Kidney (tissue), 13 donors: ENCODE measurements at regions not wholly inside any gene's neighbourhood (a gene's known extent, or its start where the extent isn't known, plus 50 kb on each side); places are given as distances from the start of the nearest gene placed in this dataset.

Experiments
- DNase-seq, 5 donors: peaks; one replicate each; pipeline ENCODE4 v3.0.0-alpha.2; 2013 to 2020
- FAIRE-seq: peaks from 2 replicates; lab custom pipeline; 2012; peaks lifted over from hg19 to GRCh38; lab: Jason Lieb, UNC
- H3K27ac ChIP-seq, 2 donors: one replicate each; pipeline ENCODE4 v1.7.0; 2013; ENCODE audit warnings: low read depth in 2 of 2, low read length in 2 of 2, inconsistent platforms in 1 of 2
- H3K27me3 ChIP-seq: one replicate; pipeline ENCODE4 v1.7.1; 2013; ENCODE audit warnings: low read length, inconsistent platforms; ENCODE audit not compliant: control insufficient read depth, insufficient read depth
- H3K36me3 ChIP-seq, 3 donors: one replicate each; pipeline versions ENCODE4 v1.7.0 to v1.7.1; 2013; ENCODE audit warnings: low read length in 3 of 3, control low read depth in 1 of 3, inconsistent platforms in 1 of 3; ENCODE audit not compliant: insufficient read depth in 3 of 3, control insufficient read depth in 2 of 3
- H3K4me1 ChIP-seq, 3 donors: one replicate each; pipeline versions ENCODE4 v1.7.0 to v1.7.1; 2013; ENCODE audit warnings: low read length in 3 of 3, inconsistent platforms in 1 of 3, low read depth in 1 of 3; ENCODE audit not compliant: control insufficient read depth in 2 of 3, insufficient read depth in 2 of 3
- H3K4me3 ChIP-seq, 3 donors: one replicate each; pipeline versions ENCODE4 v1.7.0 to v1.8.1; 2013; ENCODE audit warnings: low read length in 3 of 3, control low read depth in 1 of 3, inconsistent platforms in 1 of 3
- H3K9ac ChIP-seq, 3 donors: one replicate each; pipeline versions ENCODE4 v1.7.0 to v1.7.1; 2013; ENCODE audit warnings: low read length in 3 of 3, control low read depth in 1 of 3, inconsistent platforms in 1 of 3
- H3K9me3 ChIP-seq, 3 donors: one replicate each; pipeline versions ENCODE4 v1.7.0 to v1.7.1; 2013; ENCODE audit warnings: low read length in 3 of 3, control low read depth in 1 of 3, inconsistent platforms in 1 of 3; ENCODE audit not compliant: control insufficient read depth in 2 of 3, insufficient read depth in 1 of 3
- CTCF ChIP-seq: IDR thresholded peaks from 3 replicates; pipeline ENCODE4 v1.5.1; 2012; ENCODE audit warnings: mild to moderate bottlenecking, moderate library complexity, borderline replicate concordance; ENCODE audit not compliant: insufficient read depth; ENCODE audit errors: extremely low read depth
- intact Hi-C: fragments of 100-400 bp; cut with DNase I; formaldehyde crosslinking; loops from one replicate; pipeline ENCODE4 v1.11.1; 2022
- donor health status: control.
- donor health status: control.
- donor health status: control.
- donor health status: control.
- donor health status: control.
- donor health status: DM: yes; HTN: yes; CAD: no.
- donor health status: Normal renal cell carcinoma (clear cell type).

- H3K27me3 ChIP-seq = no peaks in the 10 kb centered on the region
- H3K4me1 ChIP-seq = peaks cover 0 to 4% (median 0%) of the 10 kb centered on the region in 3 donors
- peak in 1 of 5 donors; percentile 29 for DNase-seq
- intact Hi-C loops = no loop called here
- H3K9me3 ChIP-seq = no peaks in the 10 kb centered on the region
- TF ChIP-seq CTCF = no peak
- peak overlapping the region; percentile 27 to 40 for H3K27ac ChIP-seq
- no peaks in the 10 kb centered on the region for H3K36me3 ChIP-seq
- H3K9ac ChIP-seq = no peak overlapping the region
- no peak for FAIRE-seq
- no peak overlapping the region for H3K4me3 ChIP-seq
Observed at GRCh38 chr11:10622957-10623791, 54.7 kb upstream of the LYVE1 start.

GRCh38 chr11:10622108-10622507, 53.6 kb upstream of the LYVE1 start:
- FAIRE-seq (no peak), DNase-seq (no peak)
- no peak overlapping the region for H3K9ac ChIP-seq
- intact Hi-C loops = no loop called here
- H3K9me3 ChIP-seq = no peaks in the 10 kb centered on the region
- TF ChIP-seq CTCF = no peak
- no peaks in the 10 kb centered on the region for H3K27me3 ChIP-seq
- no peak overlapping the region for H3K27ac ChIP-seq
- H3K4me1 ChIP-seq = peaks cover 0 to 4% (median 0%) of the 10 kb centered on the region in 3 donors
- H3K4me3 ChIP-seq = no peak overlapping the region
- H3K36me3 ChIP-seq = no peaks in the 10 kb centered on the region

- Histone ChIP-seq H3K4me1 (peaks cover 0 to 4% (median 0%) of the 10 kb centered on the region in 3 donors), H3K9me3 (no peaks in the 10 kb centered on the region), H3K27me3 (no peaks in the 10 kb centered on the region), H3K4me3 (no peak overlapping the region), H3K9ac (no peak overlapping the region), H3K27ac (peak overlapping the region in 1 of 2 donors; percentile 37), H3K36me3 (no peaks in the 10 kb centered on the region)
- peak in 1 of 5 donors; percentile 59 for DNase-seq
- TF ChIP-seq CTCF = no peak
- no peak for FAIRE-seq
- intact Hi-C loops = no loop called here
Observed at GRCh38 chr11:10619131-10619680, 50.7 kb upstream of the LYVE1 start.
